ACC112 (cell line): ENCODE measurements at regions not wholly inside any gene's neighbourhood (a gene's known extent, or its start where the extent isn't known, plus 50 kb on each side); places are given as distances from the start of the nearest gene placed in this dataset.
A peak's percentile ranks its signal among the peaks of the same experiment; 100 is the strongest.

ENCODE experiments used
- H2AFZ ChIP-seq: fragments of 200-600 bp; sonication (generic); one replicate; pipeline ENCODE4 v1.6.0; 2017; ENCODE audit warnings: antibody characterized with exemption, low read length; ENCODE audit not compliant: unreplicated experiment
- H3K27ac ChIP-seq: fragments of 200-600 bp; sonication (generic); 2 replicates; pipeline ENCODE4 v1.5.1; 2014; ENCODE audit warnings: low read depth, mild to moderate bottlenecking, antibody characterized with exemption, low read length, moderate library complexity
- H3K27me3 ChIP-seq: fragments of 200-600 bp; sonication (generic); 2 replicates; pipeline ENCODE4 v1.6.1; 2014; ENCODE audit warnings: mild to moderate bottlenecking, antibody characterized with exemption, low read length, moderate library complexity, mixed read lengths; ENCODE audit not compliant: insufficient read depth
- H3K36me3 ChIP-seq: fragments of 200-600 bp; sonication (generic); 2 replicates; pipeline ENCODE4 v1.6.1; 2016; ENCODE audit warnings: mild to moderate bottlenecking, antibody characterized with exemption, low read length, moderate library complexity, mixed read lengths; ENCODE audit not compliant: insufficient read depth
- H3K4me1 ChIP-seq: fragments of 200-600 bp; sonication (generic); one replicate; pipeline ENCODE4 v1.6.1; 2016; ENCODE audit warnings: low read length, mixed read lengths; ENCODE audit not compliant: insufficient read depth, unreplicated experiment, control insufficient read depth
- H3K4me3 ChIP-seq: fragments of 200-600 bp; sonication (generic); 2 replicates; pipeline ENCODE4 v1.5.1; 2014; ENCODE audit warnings: mild to moderate bottlenecking, low read depth, low read length
- H3K79me2 ChIP-seq: fragments of 200-600 bp; sonication (generic); one replicate; pipeline ENCODE4 v1.6.0; 2016; ENCODE audit warnings: low read length; ENCODE audit not compliant: control insufficient read depth, unreplicated experiment, insufficient read depth

DNA sequence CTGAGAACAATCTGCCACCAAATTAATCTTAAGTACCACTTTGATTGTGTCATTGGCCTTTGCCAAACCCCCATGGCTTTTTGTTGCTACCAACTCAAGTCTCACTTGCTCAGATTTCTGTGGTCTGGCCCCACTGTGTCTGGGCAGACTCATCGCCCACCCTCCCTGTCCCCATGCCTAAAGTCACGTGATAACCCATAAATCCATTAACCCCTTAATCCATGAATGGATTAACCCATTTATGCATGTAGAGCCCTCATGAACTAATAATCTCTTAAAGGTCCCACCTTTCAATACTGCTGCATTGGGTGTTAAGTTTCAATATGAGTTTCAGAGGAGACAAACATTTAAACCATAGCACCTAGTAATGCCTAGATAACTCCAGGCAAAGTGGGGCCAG lies 78.5 kb upstream of the BLTP1 start:
- no peaks in the 10 kb centered on the region for H3K4me1 ChIP-seq
- H3K36me3 ChIP-seq: no peaks in the 10 kb centered on the region
- H3K27me3 ChIP-seq: no peaks in the 10 kb centered on the region
- H3K79me2 ChIP-seq: no peaks in the 10 kb centered on the region
- H2AFZ ChIP-seq: no peak overlapping the region
- H3K4me3 ChIP-seq: no peak overlapping the region
- H3K27ac ChIP-seq: no peak overlapping the region

- Histone ChIP-seq H3K27me3 (no peaks in the 10 kb centered on the region), H3K36me3 (no peaks in the 10 kb centered on the region), H3K4me3 (no peak overlapping the region), H3K27ac (no peak overlapping the region), H3K79me2 (no peaks in the 10 kb centered on the region), H3K4me1 (no peaks in the 10 kb centered on the region), H2AFZ (no peak overlapping the region)
Observed at GRCh38 chr4:122065915-122066314, 86.2 kb upstream of the BLTP1 start.

GRCh38 chr4:122065149-122065548 lies 87.0 kb upstream of the BLTP1 start:
- Histone ChIP-seq H3K27ac (no peak overlapping the region), H3K27me3 (no peaks in the 10 kb centered on the region), H3K36me3 (no peaks in the 10 kb centered on the region), H2AFZ (no peak overlapping the region), H3K79me2 (no peaks in the 10 kb centered on the region), H3K4me3 (no peak overlapping the region), H3K4me1 (no peaks in the 10 kb centered on the region)

DNA sequence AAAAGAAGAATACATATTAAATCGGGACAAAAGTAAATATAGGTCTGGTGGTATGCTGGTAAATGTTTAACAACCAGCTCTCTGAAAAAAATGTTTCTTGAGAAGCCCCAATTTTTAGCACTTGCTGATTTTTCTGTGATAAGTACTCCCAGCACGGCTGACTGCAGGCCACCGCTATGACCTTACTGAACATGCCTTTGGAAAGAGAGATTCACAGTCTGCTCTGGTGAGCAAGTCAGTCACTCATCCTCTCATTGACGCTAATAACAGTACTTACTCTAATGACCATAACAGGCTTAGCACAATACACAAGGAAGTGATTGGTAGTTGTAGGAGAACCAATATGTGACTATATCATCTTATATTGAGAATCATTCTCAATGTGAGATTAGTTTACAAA lies 98.9 kb upstream of the BLTP1 start:
- H3K4me3 ChIP-seq: no peak overlapping the region
- H3K27ac ChIP-seq: no peak overlapping the region
- no peaks in the 10 kb centered on the region for H3K27me3 ChIP-seq
- no peaks in the 10 kb centered on the region for H3K4me1 ChIP-seq
- no peaks in the 10 kb centered on the region for H3K36me3 ChIP-seq
- H2AFZ ChIP-seq: no peak overlapping the region
- H3K79me2 ChIP-seq: no peaks in the 10 kb centered on the region

GRCh38 chr4:122052677-122053076 lies 99.5 kb upstream of the BLTP1 start:
- Histone ChIP-seq H3K27ac (no peak overlapping the region), H3K36me3 (no peaks in the 10 kb centered on the region), H3K27me3 (no peaks in the 10 kb centered on the region), H3K4me3 (no peak overlapping the region), H3K79me2 (no peaks in the 10 kb centered on the region), H2AFZ (no peak overlapping the region), H3K4me1 (no peaks in the 10 kb centered on the region)

DNA sequence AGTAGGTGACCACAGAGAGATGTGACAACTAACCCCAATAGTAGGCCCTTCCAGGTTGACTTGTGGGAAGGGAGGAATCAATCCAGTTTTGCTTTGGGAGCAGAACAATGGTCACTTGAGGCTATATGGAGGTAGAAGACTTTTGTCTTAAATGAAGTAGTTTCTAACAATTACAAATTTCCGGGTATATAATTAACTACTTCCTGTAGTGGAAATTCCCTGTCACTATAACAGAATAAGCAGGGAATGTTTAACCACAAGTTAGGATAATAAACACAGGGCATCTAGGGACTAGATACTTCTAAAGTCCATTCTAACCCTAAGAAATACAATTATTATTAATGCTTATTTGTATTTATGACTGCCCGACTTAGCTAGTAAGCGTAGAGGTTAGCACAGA lies 99.0 kb upstream of the TRPC3 start:
- Histone ChIP-seq H3K79me2 (no peaks in the 10 kb centered on the region), H3K36me3 (no peaks in the 10 kb centered on the region), H3K4me1 (peaks cover 1% of the 10 kb centered on the region), H3K27ac (no peak overlapping the region), H3K4me3 (no peak overlapping the region), H2AFZ (no peak overlapping the region), H3K27me3 (no peaks in the 10 kb centered on the region)

DNA sequence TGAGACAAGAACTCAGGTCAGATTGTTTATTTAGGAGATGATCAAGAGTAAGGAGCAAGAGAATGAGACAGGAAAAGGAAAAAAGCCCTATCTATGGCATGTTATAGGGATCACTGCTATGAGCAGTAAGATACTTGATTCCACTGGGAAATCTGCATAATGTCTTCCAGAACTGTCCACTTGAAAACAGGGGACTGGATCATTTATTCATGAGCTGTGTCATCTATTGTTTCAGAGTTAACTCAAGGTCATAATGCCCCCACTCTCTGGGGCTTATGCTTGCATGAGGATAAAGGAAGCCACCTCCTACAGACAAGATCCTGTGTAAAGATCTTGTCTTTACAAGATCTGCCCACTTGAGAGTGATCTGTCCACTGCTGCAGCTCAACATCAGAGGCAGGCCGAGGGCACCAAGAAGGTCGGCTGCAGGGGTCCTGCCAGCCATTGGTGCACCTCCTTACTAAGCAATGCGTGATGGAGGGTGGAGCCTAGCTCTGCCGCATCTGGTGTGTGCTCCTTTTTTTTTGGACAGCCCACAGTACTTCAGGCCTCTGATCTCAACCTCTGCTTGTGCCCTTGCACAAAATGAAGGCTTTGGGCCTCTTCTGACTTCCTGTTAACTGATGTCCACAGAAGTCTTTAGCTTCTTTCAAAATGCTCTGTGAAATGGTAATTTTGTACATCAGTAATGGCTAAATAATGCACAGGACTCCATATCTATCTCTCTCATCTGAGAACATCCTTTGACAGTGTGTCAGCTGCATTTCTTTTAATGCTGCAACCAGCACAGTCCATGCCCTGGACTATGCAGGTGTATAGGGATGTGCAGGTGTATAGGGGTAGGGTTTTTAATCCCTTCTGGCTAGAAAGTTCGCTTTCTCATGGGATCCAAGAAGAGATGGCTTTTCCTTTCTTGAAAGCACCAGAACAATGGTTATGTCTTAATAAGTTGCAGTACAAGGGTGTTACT lies 95.9 kb upstream of the TRPC3 start:
- Histone ChIP-seq H3K4me3 (no peak overlapping the region), H3K27ac (no peak overlapping the region), H2AFZ (no peak overlapping the region), H3K36me3 (no peaks in the 10 kb centered on the region), H3K27me3 (no peaks in the 10 kb centered on the region), H3K4me1 (peaks cover 17% of the 10 kb centered on the region), H3K79me2 (no peaks in the 10 kb centered on the region)

- H3K27ac ChIP-seq: no peak overlapping the region
- no peaks in the 10 kb centered on the region for H3K27me3 ChIP-seq
- no peak overlapping the region for H2AFZ ChIP-seq
- H3K4me1 ChIP-seq: peaks cover 17% of the 10 kb centered on the region
- H3K79me2 ChIP-seq: no peaks in the 10 kb centered on the region
- H3K4me3 ChIP-seq: no peak overlapping the region
- H3K36me3 ChIP-seq: no peaks in the 10 kb centered on the region
Observed at GRCh38 chr4:122046255-122046654, 94.4 kb upstream of the TRPC3 start.

DNA sequence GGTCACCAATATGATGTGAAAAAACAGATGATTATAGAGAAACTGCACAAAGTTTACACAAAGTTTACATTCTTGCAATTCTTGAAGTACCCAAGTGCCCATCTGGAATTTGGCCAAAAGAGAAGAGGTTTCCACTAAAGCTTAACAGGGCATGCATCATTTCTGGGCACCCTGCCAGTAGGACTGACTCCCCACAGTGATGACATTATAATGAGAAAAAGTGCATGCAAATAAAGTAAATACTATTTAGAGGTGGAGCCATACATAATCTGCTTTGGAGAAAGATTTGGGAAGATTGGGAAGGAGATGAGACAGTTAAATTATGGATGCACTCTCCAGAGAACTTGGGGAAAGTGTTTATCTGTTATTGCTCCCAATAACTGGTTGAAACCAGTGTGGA lies 93.7 kb upstream of the TRPC3 start:
- H3K4me3 ChIP-seq: no peak overlapping the region
- peak overlapping the region; percentile 23 for H3K27ac ChIP-seq
- H3K27me3 ChIP-seq: no peaks in the 10 kb centered on the region
- H3K79me2 ChIP-seq: no peaks in the 10 kb centered on the region
- no peaks in the 10 kb centered on the region for H3K36me3 ChIP-seq
- peaks cover 17% of the 10 kb centered on the region for H3K4me1 ChIP-seq
- H2AFZ ChIP-seq: no peak overlapping the region

GRCh38 chr4:122044501-122044900 lies 92.6 kb upstream of the TRPC3 start:
- no peak overlapping the region for H3K27ac ChIP-seq
- H3K4me3 ChIP-seq: no peak overlapping the region
- no peaks in the 10 kb centered on the region for H3K36me3 ChIP-seq
- H3K27me3 ChIP-seq: no peaks in the 10 kb centered on the region
- no peaks in the 10 kb centered on the region for H3K79me2 ChIP-seq
- H3K4me1 ChIP-seq: peaks cover 17% of the 10 kb centered on the region
- no peak overlapping the region for H2AFZ ChIP-seq

DNA sequence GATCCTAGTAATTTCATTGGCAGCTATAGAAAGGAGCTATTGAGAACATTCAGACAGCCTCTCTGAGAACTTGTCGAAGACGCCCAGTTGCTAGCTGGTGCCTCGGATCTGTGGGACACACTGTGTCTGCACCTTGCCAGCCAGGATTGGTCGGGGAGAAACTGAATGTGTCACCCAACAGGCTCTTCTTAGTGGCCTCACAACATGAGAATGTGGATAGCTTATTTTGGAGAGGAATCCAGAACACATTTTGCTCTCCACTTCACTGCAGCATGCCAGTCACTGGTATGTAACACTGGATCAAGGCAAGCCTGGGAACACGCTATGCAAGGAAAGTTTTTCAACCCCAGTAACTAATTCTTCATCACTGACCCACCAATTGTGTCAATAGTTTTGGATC lies 89.5 kb upstream of the TRPC3 start:
- no peak overlapping the region for H3K4me3 ChIP-seq
- H3K27me3 ChIP-seq: no peaks in the 10 kb centered on the region
- no peak overlapping the region for H2AFZ ChIP-seq
- no peaks in the 10 kb centered on the region for H3K36me3 ChIP-seq
- H3K79me2 ChIP-seq: no peaks in the 10 kb centered on the region
- H3K27ac ChIP-seq: no peak overlapping the region
- H3K4me1 ChIP-seq: peaks cover 17% of the 10 kb centered on the region
